Activated CD8-positive, alpha-beta memory T cell treated with anti-CD3 and anti-CD28 coated beads, Interleukin-2, amount 10 ng/mL, durations not matched to agents 7 days and 5 days (primary cell): ENCODE measurements at regions not wholly inside any gene's neighbourhood (a gene's known extent, or its start where the extent isn't known, plus 50 kb on each side); places are given as distances from the start of the nearest gene placed in this dataset.
"Not testable (repeated sequence)": the region's sequence is repeated elsewhere in the genome, so short reads cannot be mapped to it uniquely, and the experiment has no call there.

ENCODE experiments used
- ATAC-seq: fragments of 150-1000 bp; cut with Tn5 transposase; one replicate; pipeline ENCODE4 v1.10.0; 2021; ENCODE audit warnings: moderate library complexity
- CTCF ChIA-PET: fragments of 350-600 bp; sonication (Branson Sonifier 250); formaldehyde crosslinking; loops from one replicate; lab custom pipeline; 2021; ENCODE audit warnings: antibody characterized with exemption; lab: Charles Lee
- DNase-seq: peaks from one replicate; pipeline ENCODE4 v3.0.0-alpha.2; 2020
- H3K27ac Mint-ChIP-seq: one replicate; pipeline ENCODE4 v1.8.0; 2021; ENCODE audit warnings: mild to moderate bottlenecking, mixed read lengths
- H3K27me3 Mint-ChIP-seq: one replicate; pipeline ENCODE4 v1.8.0; 2021; ENCODE audit warnings: mixed read lengths
- H3K36me3 Mint-ChIP-seq: one replicate; pipeline ENCODE4 v1.8.0; 2021; ENCODE audit warnings: mild to moderate bottlenecking, mixed read lengths
- H3K4me1 Mint-ChIP-seq: one replicate; pipeline ENCODE4 v1.8.0; 2021; ENCODE audit warnings: mixed read lengths
- H3K4me3 Mint-ChIP-seq: one replicate; pipeline ENCODE4 v1.8.0; 2021; ENCODE audit warnings: mild to moderate bottlenecking, moderate library complexity, mixed read lengths
- H3K9me3 Mint-ChIP-seq: one replicate; pipeline ENCODE4 v1.8.0; 2022; ENCODE audit warnings: low read depth, mixed read lengths

- Mint-ChIP-seq H3K36me3 (no peaks in the 10 kb centered on the region), H3K9me3 (no peaks in the 10 kb centered on the region), H3K27ac (no peak overlapping the region), H3K27me3 (peaks cover 34% of the 10 kb centered on the region), H3K4me3 (no peak overlapping the region), H3K4me1 (no peaks in the 10 kb centered on the region)
- ATAC-seq: no peak
- CTCF ChIA-PET: no interaction called here
- DNase-seq: no peak
These were observed 131.0 kb downstream of the GALR1 start for GRCh38 chr18:77380695-77381094.

- Mint-ChIP-seq H3K9me3 (no peaks in the 10 kb centered on the region), H3K27me3 (peaks cover 24% of the 10 kb centered on the region), H3K4me1 (no peaks in the 10 kb centered on the region), H3K27ac (no peak overlapping the region), H3K36me3 (no peaks in the 10 kb centered on the region), H3K4me3 (no peak overlapping the region)
- DNase-seq: no peak
- ATAC-seq: no peak
- CTCF ChIA-PET: no interaction called here
These were observed 142.7 kb downstream of the GALR1 start for GRCh38 chr18:77392321-77392720.

- Mint-ChIP-seq H3K4me1 (no peaks in the 10 kb centered on the region), H3K27ac (no peak overlapping the region), H3K36me3 (no peaks in the 10 kb centered on the region), H3K9me3 (no peaks in the 10 kb centered on the region), H3K27me3 (peaks cover 15% of the 10 kb centered on the region), H3K4me3 (no peak overlapping the region)
- ATAC-seq: no peak
- DNase-seq: no peak
- CTCF ChIA-PET: no interaction called here
These were observed 143.9 kb downstream of the GALR1 start for GRCh38 chr18:77393519-77393918.

- Mint-ChIP-seq H3K36me3 (no peaks in the 10 kb centered on the region), H3K27me3 (no peaks in the 10 kb centered on the region), H3K4me3 (no peak overlapping the region), H3K27ac (no peak overlapping the region), H3K4me1 (no peaks in the 10 kb centered on the region), H3K9me3 (no peaks in the 10 kb centered on the region)
- CTCF ChIA-PET: no interaction called here
- ATAC-seq (no peak), DNase-seq (no peak)
These were observed 146.3 kb downstream of the GALR1 start for GRCh38 chr18:77395953-77396352.

- H3K36me3 Mint-ChIP-seq: no peaks in the 10 kb centered on the region
- CTCF ChIA-PET: no interaction called here
- no peak overlapping the region for H3K27ac Mint-ChIP-seq
- ATAC-seq (no peak), DNase-seq (no peak)
- no peaks in the 10 kb centered on the region for H3K27me3 Mint-ChIP-seq
- H3K4me1 Mint-ChIP-seq: no peaks in the 10 kb centered on the region
- H3K9me3 Mint-ChIP-seq: no peaks in the 10 kb centered on the region
- no peak overlapping the region for H3K4me3 Mint-ChIP-seq
These were observed 147.4 kb downstream of the GALR1 start for GRCh38 chr18:77397056-77397455.

GRCh38 chr18:77397617-77398016 lies 148.0 kb downstream of the GALR1 start:
- DNase-seq: no peak
- Mint-ChIP-seq H3K36me3 (no peaks in the 10 kb centered on the region), H3K27me3 (no peaks in the 10 kb centered on the region), H3K27ac (no peak overlapping the region), H3K4me3 (no peak overlapping the region), H3K4me1 (no peaks in the 10 kb centered on the region), H3K9me3 (no peaks in the 10 kb centered on the region)
- no peak for ATAC-seq
- CTCF ChIA-PET: no interaction called here

- Mint-ChIP-seq H3K27ac (no peak overlapping the region), H3K4me3 (no peak overlapping the region), H3K9me3 (no peaks in the 10 kb centered on the region), H3K4me1 (no peaks in the 10 kb centered on the region), H3K27me3 (no peaks in the 10 kb centered on the region), H3K36me3 (no peaks in the 10 kb centered on the region)
- CTCF ChIA-PET: no interaction called here
- ATAC-seq (no peak), DNase-seq (no peak)
These were observed 150.9 kb downstream of the GALR1 start for GRCh38 chr18:77400561-77400960.

GRCh38 chr18:77401173-77401572 lies 151.5 kb downstream of the GALR1 start:
- Mint-ChIP-seq H3K36me3 (no peaks in the 10 kb centered on the region), H3K4me1 (no peaks in the 10 kb centered on the region), H3K9me3 (no peaks in the 10 kb centered on the region), H3K27ac (no peak overlapping the region), H3K4me3 (no peak overlapping the region), H3K27me3 (no peaks in the 10 kb centered on the region)
- ATAC-seq (no peak), DNase-seq (no peak)
- CTCF ChIA-PET: no interaction called here

GRCh38 chr18:77403969-77404535 lies 154.4 kb downstream of the GALR1 start:
- H3K27ac Mint-ChIP-seq: no peak overlapping the region
- ATAC-seq (no peak), DNase-seq (no peak)
- CTCF ChIA-PET: no interaction called here
- H3K36me3 Mint-ChIP-seq: no peaks in the 10 kb centered on the region
- H3K27me3 Mint-ChIP-seq: no peaks in the 10 kb centered on the region
- H3K4me3 Mint-ChIP-seq: no peak overlapping the region
- H3K4me1 Mint-ChIP-seq: no peaks in the 10 kb centered on the region
- no peaks in the 10 kb centered on the region for H3K9me3 Mint-ChIP-seq

GRCh38 chr18:77405096-77405495 lies 155.4 kb downstream of the GALR1 start:
- Mint-ChIP-seq H3K27me3 (no peaks in the 10 kb centered on the region), H3K9me3 (no peaks in the 10 kb centered on the region), H3K4me3 (no peak overlapping the region), H3K4me1 (no peaks in the 10 kb centered on the region), H3K27ac (no peak overlapping the region), H3K36me3 (no peaks in the 10 kb centered on the region)
- DNase-seq: no peak
- CTCF ChIA-PET: no interaction called here
- no peak for ATAC-seq

GRCh38 chr18:77407733-77408132 lies 158.1 kb downstream of the GALR1 start:
- H3K36me3 Mint-ChIP-seq: no peaks in the 10 kb centered on the region
- H3K4me1 Mint-ChIP-seq: no peaks in the 10 kb centered on the region
- DNase-seq (no peak), ATAC-seq (no peak)
- CTCF ChIA-PET: no interaction called here
- H3K4me3 Mint-ChIP-seq: no peak overlapping the region
- H3K27ac Mint-ChIP-seq: no peak overlapping the region
- H3K27me3 Mint-ChIP-seq: no peaks in the 10 kb centered on the region
- H3K9me3 Mint-ChIP-seq: no peaks in the 10 kb centered on the region

GRCh38 chr18:77421546-77421945 lies 171.9 kb downstream of the GALR1 start:
- CTCF ChIA-PET, H3K27me3 Mint-ChIP-seq, H3K36me3 Mint-ChIP-seq, H3K4me3 Mint-ChIP-seq, DNase-seq, ATAC-seq, H3K9me3 Mint-ChIP-seq, H3K27ac Mint-ChIP-seq, H3K4me1 Mint-ChIP-seq: not testable (repeated sequence)

- Mint-ChIP-seq H3K27ac (no peak overlapping the region), H3K27me3 (peaks cover 5% of the 10 kb centered on the region), H3K9me3 (no peaks in the 10 kb centered on the region), H3K4me3 (no peak overlapping the region), H3K36me3 (no peaks in the 10 kb centered on the region), H3K4me1 (no peaks in the 10 kb centered on the region)
- DNase-seq (no peak), ATAC-seq (no peak)
- CTCF ChIA-PET: no interaction called here
These were observed 173.6 kb downstream of the GALR1 start for GRCh38 chr18:77422974-77423867.

- ATAC-seq: no peak
- CTCF ChIA-PET: no interaction called here
- Mint-ChIP-seq H3K4me1 (no peaks in the 10 kb centered on the region), H3K9me3 (no peaks in the 10 kb centered on the region), H3K36me3 (no peaks in the 10 kb centered on the region), H3K4me3 (no peak overlapping the region), H3K27ac (no peak overlapping the region), H3K27me3 (peaks cover 36% of the 10 kb centered on the region)
- no peak for DNase-seq
These were observed 183.4 kb downstream of the GALR1 start for GRCh38 chr18:77433076-77433475.
